HCT116 (cell line): ENCODE measurements at regions not wholly inside any gene's neighbourhood (a gene's known extent, or its start where the extent isn't known, plus 50 kb on each side); places are given as distances from the start of the nearest gene placed in this dataset.
"Not testable (repeated sequence)": the region's sequence is repeated elsewhere in the genome, so short reads cannot be mapped to it uniquely, and the experiment has no call there.

ENCODE experiments used
- CEBPB ChIP-seq: IDR thresholded peaks from 2 replicates; pipeline ENCODE4 v1.6.1; 2012; ENCODE audit warnings: low read depth
- EZH2 ChIP-seq: fragments of 200-600 bp; sonication (generic); IDR thresholded peaks from 2 replicates; pipeline ENCODE4 v1.6.1; 2017; ENCODE audit warnings: antibody characterized with exemption, mixed run types
- EZH2phosphoT487 ChIP-seq: fragments of 200-600 bp; IDR thresholded peaks from 2 replicates; pipeline ENCODE4 v1.6.1; 2018; ENCODE audit warnings: antibody characterized with exemption, borderline replicate concordance
- FOSL1 ChIP-seq: IDR thresholded peaks from 2 replicates; pipeline ENCODE4 v1.6.1; 2012; ENCODE audit warnings: low read depth
- POLR2A ChIP-seq: IDR thresholded peaks from 2 replicates; pipeline ENCODE4 v1.7.0; 2011; ENCODE audit warnings: borderline replicate concordance; ENCODE audit not compliant: insufficient read depth, insufficient read length; ENCODE audit errors: extremely low read depth
- POLR2AphosphoS5 ChIP-seq: IDR thresholded peaks from 2 replicates; pipeline ENCODE4 v1.6.1; 2011; ENCODE audit warnings: mild to moderate bottlenecking, low read depth, low read length, moderate library complexity
- SP1 ChIP-seq: IDR thresholded peaks from 2 replicates; pipeline ENCODE4 v1.6.1; 2012; ENCODE audit warnings: low read depth
- TCF7L2 ChIP-seq: IDR thresholded peaks from 2 replicates; pipeline ENCODE4 v1.7.0; 2011; ENCODE audit warnings: borderline replicate concordance, inconsistent platforms; ENCODE audit not compliant: insufficient read depth, insufficient read length; ENCODE audit errors: extremely low read depth
- TF ChIP-seq, protein P1 (sequence below), 3 experiments: fragments of 200-600 bp in 1 of 3; sonication (generic) in 1 of 3; IDR thresholded peaks in 2 of 3; conservative IDR thresholded peaks in 1 of 3; 2 replicates each; pipeline ENCODE4 v1.5.1; 2012 to 2017; ENCODE audit warnings: low read depth in 2 of 3, low read length in 2 of 3, antibody characterized with exemption in 1 of 3, borderline replicate concordance in 1 of 3, control low read depth in 1 of 3, mild to moderate bottlenecking in 1 of 3, mixed read lengths in 1 of 3, mixed run types in 1 of 3, moderate library complexity in 1 of 3; ENCODE audit not compliant: insufficient read depth in 1 of 3

DNA sequence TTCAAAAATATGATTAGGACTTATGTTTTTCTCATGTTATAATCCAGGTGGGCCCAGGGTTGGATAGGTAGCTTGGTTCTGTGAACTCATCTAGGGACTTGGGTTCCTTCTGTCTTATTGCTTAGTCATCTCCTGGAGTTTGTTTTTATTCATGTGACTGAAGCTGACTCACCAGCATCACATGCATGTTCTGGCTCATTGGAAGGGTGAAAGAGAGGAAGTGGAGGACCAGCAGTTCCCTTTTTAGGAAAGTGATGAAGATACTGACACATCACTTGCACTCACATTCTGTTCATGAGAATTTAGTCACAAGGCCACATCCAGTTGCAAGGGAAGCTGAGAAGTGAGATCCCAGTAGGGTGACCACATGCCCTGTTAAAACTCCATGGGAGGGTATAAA, 95.9 kb downstream of the NPIPB5 start:
- TF ChIP-seq, protein P1, sequence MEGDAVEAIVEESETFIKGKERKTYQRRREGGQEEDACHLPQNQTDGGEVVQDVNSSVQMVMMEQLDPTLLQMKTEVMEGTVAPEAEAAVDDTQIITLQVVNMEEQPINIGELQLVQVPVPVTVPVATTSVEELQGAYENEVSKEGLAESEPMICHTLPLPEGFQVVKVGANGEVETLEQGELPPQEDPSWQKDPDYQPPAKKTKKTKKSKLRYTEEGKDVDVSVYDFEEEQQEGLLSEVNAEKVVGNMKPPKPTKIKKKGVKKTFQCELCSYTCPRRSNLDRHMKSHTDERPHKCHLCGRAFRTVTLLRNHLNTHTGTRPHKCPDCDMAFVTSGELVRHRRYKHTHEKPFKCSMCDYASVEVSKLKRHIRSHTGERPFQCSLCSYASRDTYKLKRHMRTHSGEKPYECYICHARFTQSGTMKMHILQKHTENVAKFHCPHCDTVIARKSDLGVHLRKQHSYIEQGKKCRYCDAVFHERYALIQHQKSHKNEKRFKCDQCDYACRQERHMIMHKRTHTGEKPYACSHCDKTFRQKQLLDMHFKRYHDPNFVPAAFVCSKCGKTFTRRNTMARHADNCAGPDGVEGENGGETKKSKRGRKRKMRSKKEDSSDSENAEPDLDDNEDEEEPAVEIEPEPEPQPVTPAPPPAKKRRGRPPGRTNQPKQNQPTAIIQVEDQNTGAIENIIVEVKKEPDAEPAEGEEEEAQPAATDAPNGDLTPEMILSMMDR (IDR thresholded peaks at IDR 0.05 in 2 of 3, conservative IDR thresholded peaks at IDR 0.05 in 1 of 3; ENCODE audit: borderline replicate concordance in 1 of 3, insufficient read depth in 1 of 3, low read depth in 2 of 3, low read length in 2 of 3), result not testable (repeated sequence)
- not testable (repeated sequence) for TF ChIP-seq CEBPB, POLR2AphosphoS5, POLR2A, SP1, EZH2phosphoT487, TCF7L2, FOSL1, EZH2
